IPS-NIHi7 (cell line): ENCODE measurements at regions not wholly inside any gene's neighbourhood (a gene's known extent, or its start where the extent isn't known, plus 50 kb on each side); places are given as distances from the start of the nearest gene placed in this dataset.

ENCODE experiments used
- DNase-seq: peaks from one replicate; pipeline ENCODE4 v3.0.0; 2012; ENCODE audit warnings: mixed read lengths; ENCODE audit errors: extremely low spot score

GRCh38 chr19:31658993-31659896, 310.0 kb upstream of the TSHZ3 start:
- DNase-seq: no peak

GRCh38 chr19:31659897-31660210, 310.6 kb upstream of the TSHZ3 start:
- no peak for DNase-seq

- DNase-seq: no peak
Observed at GRCh38 chr19:31664096-31664495, 314.9 kb upstream of the TSHZ3 start.

GRCh38 chr19:31664997-31665396, 315.8 kb upstream of the TSHZ3 start:
- no peak for DNase-seq

GRCh38 chr19:31666126-31666525, 316.9 kb upstream of the TSHZ3 start:
- DNase-seq: no peak

- no peak for DNase-seq
Observed at GRCh38 chr19:31667106-31667505, 317.9 kb upstream of the TSHZ3 start.

- DNase-seq: no peak
Observed at GRCh38 chr19:31668921-31669320, 319.7 kb upstream of the TSHZ3 start.

- no peak for DNase-seq
Observed at GRCh38 chr19:31670931-31671330, 321.7 kb upstream of the TSHZ3 start.

- no peak for DNase-seq
Observed at GRCh38 chr19:31671411-31672035, 322.3 kb upstream of the TSHZ3 start.

GRCh38 chr19:31674503-31675192, 325.4 kb upstream of the TSHZ3 start:
- DNase-seq: no peak

- no peak for DNase-seq
Observed at GRCh38 chr19:31675193-31675913, 326.1 kb upstream of the TSHZ3 start.

- peak; percentile 76 for DNase-seq
Observed at GRCh38 chr19:31676271-31677004, 327.2 kb upstream of the TSHZ3 start.

- no peak for DNase-seq
Observed at GRCh38 chr19:31678421-31678820, 329.2 kb upstream of the TSHZ3 start.

GRCh38 chr19:31681121-31681520, 331.9 kb upstream of the TSHZ3 start:
- DNase-seq: no peak

GRCh38 chr19:31693131-31693932, 344.1 kb upstream of the TSHZ3 start:
- no peak for DNase-seq

- DNase-seq: no peak
Observed at GRCh38 chr19:31693933-31694269, 344.7 kb upstream of the TSHZ3 start.

- no peak for DNase-seq
Observed at GRCh38 chr19:31694761-31695160, 345.5 kb upstream of the TSHZ3 start.

GRCh38 chr19:31699421-31699820, 350.2 kb upstream of the TSHZ3 start:
- DNase-seq: no peak

- no peak for DNase-seq
Observed at GRCh38 chr19:31701146-31701545, 351.9 kb upstream of the TSHZ3 start.

- no peak for DNase-seq
Observed at GRCh38 chr19:31705656-31706055, 356.4 kb upstream of the TSHZ3 start.

- no peak for DNase-seq
Observed at GRCh38 chr19:31706131-31706530, 356.9 kb upstream of the TSHZ3 start.
